DMS 273 (cell line): ENCODE measurements at regions not wholly inside any gene's neighbourhood (a gene's known extent, or its start where the extent isn't known, plus 50 kb on each side); places are given as distances from the start of the nearest gene placed in this dataset.

ENCODE experiments used
- DNase-seq: peaks from one replicate; lab custom pipeline; 2025; ENCODE audit not compliant: unreplicated experiment; lab: John Stamatoyannopoulos, UW

DNA sequence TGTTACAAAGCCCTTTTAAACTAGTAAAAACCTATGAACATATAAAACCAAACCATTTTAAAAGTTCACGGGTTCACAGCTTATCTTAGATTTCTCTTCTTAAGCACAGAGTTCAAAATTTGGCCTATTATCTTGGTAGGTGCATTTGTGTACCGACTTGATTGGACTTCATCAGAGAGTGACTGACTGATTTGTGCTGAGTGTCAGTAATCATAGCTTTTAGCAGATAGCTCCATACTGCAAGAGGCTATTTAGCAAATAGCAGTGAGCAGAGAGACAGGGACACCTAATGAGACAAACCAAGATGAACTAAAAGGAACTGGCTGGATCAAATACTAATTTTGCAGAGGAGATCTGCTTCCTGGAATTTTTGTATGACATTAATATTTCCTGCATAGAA is 274.5 kb downstream of the PRR16 start:
- DNase-seq: no peak

DNA sequence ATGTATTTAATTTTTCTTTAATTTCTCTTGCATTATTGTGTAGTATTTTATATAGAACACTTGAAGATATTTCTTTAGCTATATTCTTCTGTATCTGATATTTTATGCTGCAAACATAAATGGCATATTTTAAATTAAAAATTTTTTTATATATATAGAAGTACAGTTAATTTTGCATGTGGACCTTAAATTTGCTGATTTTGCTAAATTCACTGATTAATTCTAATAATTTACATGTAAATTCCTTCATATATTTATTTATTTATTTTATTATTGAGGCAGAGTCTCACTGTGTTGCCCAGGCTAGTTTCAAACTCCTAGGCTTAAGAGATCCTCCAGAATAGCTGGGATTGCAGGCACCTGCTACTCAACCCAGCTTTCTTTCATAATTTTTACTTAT is 276.9 kb downstream of the PRR16 start:
- DNase-seq: no peak

- no peak for DNase-seq
These were observed 284.4 kb downstream of the PRR16 start for GRCh38 chr5:120748474-120748873.

DNA sequence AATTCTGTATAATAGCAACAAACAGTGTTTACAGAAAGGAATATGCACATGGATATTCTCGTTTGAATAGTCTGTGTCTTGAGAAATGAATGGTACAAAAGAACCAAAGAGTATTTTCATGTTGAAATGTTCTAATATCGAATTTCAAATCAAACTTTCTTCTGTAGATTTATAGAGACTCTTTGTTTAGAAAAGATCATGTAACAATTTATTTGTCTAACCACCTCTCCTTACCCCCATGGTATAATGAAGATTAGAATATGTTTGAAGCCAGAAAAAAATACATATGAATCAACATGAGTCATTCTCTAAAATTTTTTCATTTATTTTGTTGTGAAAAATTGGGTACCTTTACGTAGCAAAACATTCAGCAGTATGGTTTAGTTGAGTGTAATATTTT is 285.6 kb downstream of the PRR16 start:
- no peak for DNase-seq

GRCh38 chr5:120759587-120759986 is 295.5 kb downstream of the PRR16 start:
- no peak for DNase-seq

- no peak for DNase-seq
These were observed 297.9 kb downstream of the PRR16 start for GRCh38 chr5:120761986-120762385.

GRCh38 chr5:120765189-120765588 is 301.1 kb downstream of the PRR16 start:
- DNase-seq: no peak

DNA sequence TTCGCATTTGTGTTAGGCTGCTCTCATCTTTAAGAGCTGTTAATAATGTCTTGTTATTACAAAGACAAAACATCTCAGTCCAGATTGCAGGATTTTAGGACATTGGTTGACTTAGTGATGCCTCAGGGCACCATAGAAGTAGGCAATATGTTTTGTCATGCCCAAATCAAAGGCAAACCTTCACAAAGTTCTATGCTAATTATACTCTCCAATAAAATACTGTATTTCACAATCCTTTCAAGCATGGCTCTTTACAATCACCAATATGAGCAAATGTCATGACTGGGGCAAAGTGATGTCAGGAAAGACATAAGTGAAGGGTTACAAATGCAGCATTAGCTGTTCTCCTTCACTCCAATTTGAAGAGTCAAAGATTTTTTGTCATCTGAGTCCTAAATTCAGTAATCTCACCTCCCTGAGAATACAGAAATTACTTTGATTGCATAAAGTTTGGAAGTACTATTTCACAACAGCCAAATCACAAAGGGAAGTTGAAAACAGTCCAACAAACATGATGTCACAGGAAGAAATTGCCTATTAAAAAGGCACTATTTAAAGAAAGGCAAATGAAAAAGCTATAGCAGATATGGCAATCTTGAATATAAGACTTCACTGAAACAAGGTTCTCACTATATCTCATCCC is 303.2 kb downstream of the PRR16 start:
- no peak for DNase-seq

DNA sequence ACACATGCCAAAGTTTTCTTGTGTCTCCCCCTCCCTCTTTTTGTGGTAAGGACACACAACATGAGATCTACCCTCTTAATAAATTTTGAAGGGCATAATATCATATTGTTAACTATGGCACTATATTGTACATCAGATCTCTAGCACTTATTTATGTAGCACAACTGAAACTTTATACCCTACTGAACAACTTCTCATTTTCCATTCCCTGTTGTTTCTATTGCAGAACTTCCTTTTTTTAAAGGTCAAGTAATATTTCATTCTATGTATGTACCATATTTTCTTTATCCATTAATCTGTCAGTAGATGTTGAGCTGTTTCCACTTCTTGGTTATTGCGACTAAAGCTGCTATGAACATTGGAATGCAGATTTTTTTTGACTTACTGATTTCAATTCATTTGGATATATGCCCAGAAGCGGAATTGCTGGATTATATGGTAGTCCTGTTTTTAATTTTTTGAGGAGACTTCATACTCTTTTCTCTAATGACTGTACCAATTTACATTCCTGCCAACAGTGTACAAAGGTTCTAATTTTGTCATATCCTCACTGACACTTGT is 305.3 kb downstream of the PRR16 start:
- no peak for DNase-seq

DNA sequence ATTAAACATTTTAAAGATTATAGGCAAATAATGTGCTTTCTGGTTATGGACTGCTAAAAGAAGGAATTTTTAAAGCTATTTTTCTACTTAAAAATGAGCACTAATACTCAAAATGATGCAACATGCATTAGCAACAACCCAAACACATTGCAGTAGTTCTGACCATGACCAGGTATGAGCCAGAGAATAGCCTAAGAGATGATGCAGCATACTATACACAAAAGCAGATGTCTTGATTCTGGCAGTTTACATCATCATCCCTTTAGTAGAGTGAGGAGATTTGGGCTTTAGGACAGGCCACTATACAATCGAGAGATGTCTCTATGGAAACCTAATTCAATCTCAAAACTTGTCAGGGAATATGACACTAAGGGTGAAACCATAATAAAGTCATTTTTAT is 307.1 kb downstream of the PRR16 start:
- DNase-seq: no peak

DNA sequence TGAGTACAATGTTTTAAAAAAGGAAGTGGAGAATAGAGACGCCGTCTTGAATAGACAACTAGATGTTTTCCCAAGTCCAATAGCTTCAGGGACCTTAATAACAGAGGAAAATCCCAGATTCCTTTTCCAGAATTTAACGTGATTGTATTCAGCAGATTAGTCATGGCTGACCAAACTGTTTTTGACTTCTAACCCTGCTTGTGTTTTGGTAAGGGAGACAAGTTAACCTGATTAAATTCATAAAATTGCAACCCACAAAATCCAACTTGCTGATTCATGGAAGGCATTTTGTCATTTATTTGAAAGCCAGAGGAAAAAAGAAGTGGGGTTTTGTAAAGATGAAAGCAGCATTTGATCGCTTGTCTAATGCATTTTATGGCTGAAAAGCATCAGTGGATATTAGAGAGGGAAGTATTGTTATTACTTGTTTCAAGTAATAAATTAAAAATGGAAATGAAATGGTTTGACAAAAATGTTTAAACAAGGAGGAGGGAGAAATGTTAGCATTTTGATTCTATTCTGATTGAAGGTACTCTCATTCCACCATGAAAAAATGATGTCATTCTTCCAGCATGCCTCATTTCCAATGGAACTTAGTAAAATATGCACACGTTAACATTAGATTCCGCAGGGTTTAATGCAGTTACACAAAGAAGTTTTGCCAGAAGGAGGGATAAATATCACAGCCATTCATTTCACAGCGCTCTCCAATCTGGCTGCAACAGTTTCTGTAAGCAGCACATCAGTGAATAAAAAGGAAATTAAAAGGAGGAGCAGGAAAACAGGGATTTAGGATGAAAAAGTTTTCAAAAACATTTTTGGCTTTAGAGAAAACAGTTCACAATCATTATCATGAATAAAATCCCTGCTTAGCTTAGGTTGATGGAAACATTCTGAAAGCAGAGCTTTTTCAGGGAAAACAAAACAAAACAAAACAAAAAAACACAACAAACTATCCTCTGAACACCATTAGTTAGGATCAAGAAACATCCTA is 314.7 kb downstream of the PRR16 start:
- no peak for DNase-seq

GRCh38 chr5:120779674-120780073 is 315.6 kb downstream of the PRR16 start:
- DNase-seq: no peak

- DNase-seq: no peak
These were observed 324.4 kb downstream of the PRR16 start for GRCh38 chr5:120788481-120788880.

DNA sequence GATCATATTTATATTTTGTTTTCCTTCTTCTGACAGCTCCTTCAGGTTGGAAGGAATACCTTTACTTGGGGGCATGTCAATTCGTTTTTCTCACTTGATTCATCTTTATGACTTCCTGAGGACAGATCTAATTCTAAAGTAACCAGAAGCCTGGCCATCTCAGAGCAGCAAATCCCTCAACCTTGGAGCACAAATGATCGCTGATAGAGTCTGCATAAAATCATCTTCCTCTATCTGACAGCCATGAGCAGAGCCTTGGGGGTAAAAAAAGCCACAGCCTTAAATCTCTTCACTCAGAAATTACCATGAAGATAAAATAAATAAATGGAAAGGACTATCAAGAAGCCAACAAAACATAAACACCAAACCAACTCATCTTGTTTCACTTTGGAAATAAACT is 325.8 kb downstream of the PRR16 start:
- DNase-seq: no peak

- no peak for DNase-seq
These were observed 326.2 kb downstream of the PRR16 start for GRCh38 chr5:120790339-120790738.

GRCh38 chr5:120792477-120792876 is 328.4 kb downstream of the PRR16 start:
- no peak for DNase-seq

DNA sequence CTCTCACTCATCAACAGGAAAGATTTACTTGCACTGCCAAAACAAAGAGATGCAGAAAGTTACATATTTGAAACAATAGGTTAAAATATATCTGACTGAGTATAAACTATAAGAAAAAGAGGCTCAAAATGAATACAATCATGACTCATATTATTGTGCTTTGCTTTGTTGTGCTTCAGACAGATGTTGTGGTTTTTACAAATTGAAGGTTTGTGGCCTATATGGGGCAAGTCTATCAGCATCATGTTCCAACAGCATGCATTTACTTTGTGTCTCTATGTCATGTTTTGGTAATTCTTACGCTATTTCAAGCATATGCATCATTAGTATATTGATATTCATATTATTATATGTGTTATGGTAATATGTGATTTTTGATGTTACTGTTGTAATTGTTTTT is 330.0 kb downstream of the PRR16 start:
- DNase-seq: no peak

DNA sequence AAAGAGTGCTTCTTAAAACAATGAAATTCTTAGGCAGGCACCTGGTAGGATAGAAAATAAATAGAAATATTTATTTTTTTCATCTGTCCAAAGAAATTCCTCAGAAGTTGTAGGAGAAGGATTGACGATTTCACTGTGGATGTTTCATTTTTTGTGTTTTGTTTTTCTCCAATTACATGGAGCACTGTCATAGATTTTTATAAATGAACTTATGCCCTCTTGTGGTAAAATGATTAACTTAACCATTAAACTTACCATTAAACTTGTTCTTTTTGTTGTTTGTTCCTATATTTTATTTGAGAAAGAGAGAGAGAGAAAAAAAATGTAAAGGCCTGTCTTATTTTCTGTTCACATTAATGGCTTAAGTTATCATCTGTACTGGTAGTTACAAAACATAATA is 339.2 kb downstream of the PRR16 start:
- DNase-seq: no peak

DNA sequence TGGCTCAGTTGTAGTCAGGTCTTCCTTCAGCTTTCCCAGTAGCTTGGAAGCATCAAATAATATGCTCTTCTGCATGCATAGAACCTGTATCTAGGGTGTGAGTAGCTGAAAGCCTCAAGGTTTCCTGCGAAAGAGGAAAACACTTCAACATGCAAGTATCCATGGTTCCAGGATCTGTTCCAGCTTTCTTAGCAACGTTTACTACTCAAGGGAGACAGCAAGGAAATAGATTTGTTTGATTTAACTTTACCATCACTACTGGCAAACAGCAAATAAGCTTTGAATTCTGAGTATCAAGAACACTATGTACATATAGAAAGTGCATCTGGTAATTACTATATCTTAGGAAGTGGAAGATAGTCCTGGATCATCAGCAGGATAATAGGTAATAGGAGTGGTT is 341.0 kb downstream of the PRR16 start:
- DNase-seq: no peak

DNA sequence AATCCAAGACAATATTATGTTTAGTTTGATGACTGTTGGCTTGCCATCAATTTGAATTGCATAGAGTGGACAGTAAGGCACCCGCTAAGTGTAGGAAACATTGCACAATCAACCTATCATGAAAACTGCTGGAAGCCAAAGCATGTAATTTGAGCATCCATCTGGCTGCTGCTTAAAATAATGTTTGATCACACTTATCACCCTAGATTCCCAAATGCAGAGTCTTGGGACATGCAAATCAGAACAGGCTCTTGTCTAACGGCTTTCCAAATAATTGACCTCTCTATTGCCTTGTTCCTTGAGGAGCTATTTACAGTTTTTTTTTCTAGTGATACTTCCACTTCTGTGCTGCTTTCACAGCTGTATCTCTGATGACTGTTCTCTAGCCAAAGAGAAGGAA is 342.1 kb downstream of the PRR16 start:
- no peak for DNase-seq

DNA sequence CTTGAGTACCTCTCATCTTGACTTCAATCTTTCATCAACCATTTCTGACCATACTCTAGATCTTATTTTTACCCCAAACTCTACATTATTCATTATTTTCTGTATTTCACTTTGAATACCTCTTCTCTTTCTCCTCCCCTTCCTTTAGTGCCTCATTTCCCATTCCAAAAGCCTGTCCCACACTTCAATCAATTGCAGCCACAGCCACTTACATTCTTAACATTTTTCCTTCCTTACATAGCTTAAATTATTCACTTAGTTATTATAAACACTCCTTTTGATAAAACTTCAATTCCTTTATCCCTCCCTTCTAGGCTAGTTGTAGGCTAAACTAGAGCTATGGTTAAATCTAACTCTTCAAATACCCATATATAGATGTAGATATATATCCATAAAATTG is 344.0 kb downstream of the PRR16 start:
- no peak for DNase-seq

- DNase-seq: no peak
These were observed 344.5 kb downstream of the PRR16 start for GRCh38 chr5:120808606-120809005.
